Stomach (tissue), 4 donors: ENCODE measurements at regions not wholly inside any gene's neighbourhood (a gene's known extent, or its start where the extent isn't known, plus 50 kb on each side); places are given as distances from the start of the nearest gene placed in this dataset.

ENCODE experiments used
- POLR2A ChIP-seq, 4 donors: fragments of 450-650 bp; IDR thresholded peaks; one replicate each; pipeline ENCODE4 v1.6.1; 2016; ENCODE audit warnings: antibody characterized with exemption in 4 of 4, control low read depth in 2 of 4, mild to moderate bottlenecking in 1 of 4, moderate library complexity in 1 of 4
- POLR2AphosphoS5 ChIP-seq, 3 donors: sonication (generic); formaldehyde crosslinking; IDR thresholded peaks; one replicate each; pipeline ENCODE4 v1.6.1; 2016; ENCODE audit warnings: antibody characterized with exemption in 3 of 3

DNA sequence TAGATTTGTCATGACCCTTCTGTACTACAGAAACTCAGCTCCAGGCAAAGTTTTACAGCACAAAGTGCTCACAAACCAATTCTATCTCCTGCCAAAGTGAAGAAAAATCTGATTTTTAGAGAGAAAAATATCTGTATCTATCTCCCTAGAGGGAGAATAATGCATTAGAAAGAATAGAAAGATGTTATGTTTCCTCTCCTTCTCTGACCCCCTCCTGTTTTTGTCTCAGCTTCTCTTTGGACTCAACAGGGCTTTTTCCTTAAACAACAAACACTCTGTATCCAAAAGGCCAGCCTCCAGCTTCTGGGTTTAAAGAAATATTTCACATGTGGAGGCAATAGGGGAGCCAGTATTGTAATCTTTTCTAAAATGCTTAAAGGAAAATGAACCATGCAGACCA, 627.4 kb downstream of the REEP3 start:
- TF ChIP-seq POLR2AphosphoS5 (IDR thresholded peaks at IDR 0.05) = no peak
- no peak for TF ChIP-seq POLR2A (IDR thresholded peaks at IDR 0.05)
